HG03097 (cell line): ENCODE measurements at regions not wholly inside any gene's neighbourhood (a gene's known extent, or its start where the extent isn't known, plus 50 kb on each side); places are given as distances from the start of the nearest gene placed in this dataset.
"Not testable (repeated sequence)": the region's sequence is repeated elsewhere in the genome, so short reads cannot be mapped to it uniquely, and the experiment has no call there.

Experiments used
- ATAC-seq: cut with Tn5 transposase; IDR thresholded peaks from one replicate; pipeline ENCODE4 v1.9.1; 2021; ENCODE audit not compliant: unreplicated experiment, low FRiP score

DNA sequence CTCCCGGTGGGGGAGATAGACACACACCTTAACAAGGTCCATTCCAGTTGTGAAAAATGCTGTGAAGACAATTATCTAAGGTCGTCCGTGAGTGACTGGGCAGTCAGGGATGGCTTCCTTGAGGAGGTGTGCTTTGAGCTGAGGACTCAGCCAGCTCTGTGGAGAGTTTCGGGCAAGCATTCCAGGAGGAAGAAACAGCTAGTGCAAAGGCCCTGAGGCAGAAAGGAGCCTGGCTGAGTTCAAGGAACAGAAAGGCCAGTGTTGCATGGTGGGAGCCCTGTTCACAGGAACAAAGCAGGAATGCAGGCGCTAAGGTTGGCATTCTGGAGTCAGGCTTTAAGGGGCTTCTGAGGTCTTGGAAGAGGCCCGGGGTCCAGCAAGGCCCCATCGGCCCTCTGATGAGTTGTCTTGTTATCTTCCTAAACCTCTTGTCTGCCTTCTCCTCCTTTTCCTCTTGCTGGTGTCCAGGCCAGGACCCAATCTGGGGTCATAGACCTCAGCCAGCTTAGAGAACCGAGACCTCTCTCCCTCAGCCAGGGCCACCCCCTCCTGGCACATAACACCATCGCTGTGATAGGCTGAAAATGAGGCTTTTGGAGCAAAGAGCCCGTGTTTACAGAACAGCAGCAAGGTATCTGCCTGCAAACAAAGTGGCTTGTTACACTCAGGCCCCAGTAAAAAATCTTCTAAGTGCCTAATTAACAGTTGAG, 270.2 kb upstream of the MVB12B start:
- ATAC-seq: no peak

DNA sequence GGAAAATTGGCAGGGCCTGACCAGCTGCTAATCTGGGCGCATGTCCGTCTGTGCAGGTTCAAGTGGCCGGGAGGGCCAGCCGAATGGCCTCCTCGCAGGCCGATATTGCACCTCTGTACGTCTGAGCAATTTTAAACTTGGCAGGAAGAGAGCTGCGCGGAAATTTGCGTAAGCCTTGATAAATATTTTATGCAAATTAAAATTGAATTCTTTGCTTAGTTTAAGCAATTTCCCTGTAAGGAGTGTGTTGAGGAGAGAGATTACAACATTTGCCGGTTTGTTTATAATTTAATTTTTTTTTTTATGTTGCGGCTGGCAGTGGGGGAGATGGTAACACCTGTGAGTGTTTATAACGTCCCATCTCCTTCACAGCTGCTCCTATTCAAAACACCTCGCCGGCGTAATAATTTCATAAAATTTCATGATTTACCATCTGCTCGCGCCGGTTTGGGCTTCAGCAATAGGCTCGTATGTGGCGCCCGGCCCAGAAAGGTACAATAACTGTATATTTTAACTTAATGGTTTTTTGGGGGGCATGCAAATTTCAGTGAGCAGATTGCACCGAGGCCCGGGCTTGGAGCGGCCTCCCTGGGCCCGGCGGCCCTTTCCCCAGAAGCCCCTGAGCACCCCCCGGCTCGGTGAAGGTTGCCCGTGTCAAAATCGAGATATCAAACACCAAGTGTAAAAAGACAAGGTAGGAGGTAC, 269.4 kb upstream of the MVB12B start:
- no peak for ATAC-seq

DNA sequence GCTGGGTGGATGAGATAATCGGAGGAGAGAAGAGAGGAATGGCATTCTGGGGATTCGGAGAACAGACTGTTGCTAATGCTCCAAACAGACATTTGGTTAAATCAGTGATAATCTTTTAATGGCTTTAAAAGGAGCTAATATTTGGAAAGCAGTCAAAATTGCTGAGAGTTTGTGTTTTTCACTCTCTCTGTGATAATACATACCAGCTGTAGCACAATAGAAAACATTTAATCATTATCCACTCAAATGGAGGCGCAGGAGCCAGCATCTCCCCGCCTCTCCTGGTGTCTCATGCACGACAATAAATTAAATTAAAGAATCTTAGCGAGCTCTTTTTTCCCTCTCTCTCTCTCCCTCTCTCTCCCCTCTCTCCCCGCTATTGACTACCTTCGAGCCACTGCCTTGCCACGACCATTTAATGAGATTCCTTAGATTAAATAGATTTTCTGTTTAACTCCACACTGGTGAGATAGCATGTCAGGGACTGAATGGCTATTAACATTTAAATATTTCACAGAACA, 268.6 kb upstream of the MVB12B start:
- ATAC-seq: no peak

DNA sequence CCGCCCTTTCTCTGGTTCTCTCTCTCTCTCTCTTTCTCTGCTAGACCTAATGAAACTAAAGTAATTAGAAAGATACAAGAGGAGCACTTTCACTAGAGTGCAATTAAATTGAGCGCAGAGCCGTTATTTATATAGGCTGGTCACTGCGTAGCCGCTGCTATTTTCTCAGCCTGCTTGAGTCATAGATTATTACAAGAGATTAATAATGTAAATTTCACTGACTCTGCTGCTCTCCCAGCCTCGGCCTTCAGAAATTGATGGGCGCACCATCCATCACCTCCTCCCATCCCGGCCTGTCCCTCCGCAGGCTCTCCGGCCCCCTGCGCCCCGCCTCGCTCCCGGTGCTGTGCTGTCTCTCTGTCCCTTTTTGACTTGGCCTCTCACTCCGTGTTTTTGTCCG, 268.0 kb upstream of the MVB12B start:
- no peak for ATAC-seq

DNA sequence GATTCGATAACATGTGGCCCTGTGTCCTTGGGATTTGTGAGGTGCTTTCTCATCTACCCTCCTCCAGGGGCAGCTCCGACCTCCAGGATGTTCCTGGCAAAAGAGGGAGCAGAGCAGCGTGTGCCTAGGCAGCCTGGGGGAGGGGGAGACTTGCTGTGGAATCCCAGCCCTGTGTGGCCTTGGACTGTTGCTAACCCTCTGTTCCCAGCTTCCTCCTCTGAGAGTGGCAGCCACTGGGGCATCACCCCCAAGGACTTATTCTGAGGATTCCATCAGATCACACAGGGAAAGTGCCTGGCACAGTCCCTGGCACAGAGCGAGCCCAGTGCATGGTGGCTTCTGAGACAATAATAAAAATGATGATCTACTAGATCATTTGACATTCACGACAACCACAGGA, 265.1 kb upstream of the MVB12B start:
- no peak for ATAC-seq

DNA sequence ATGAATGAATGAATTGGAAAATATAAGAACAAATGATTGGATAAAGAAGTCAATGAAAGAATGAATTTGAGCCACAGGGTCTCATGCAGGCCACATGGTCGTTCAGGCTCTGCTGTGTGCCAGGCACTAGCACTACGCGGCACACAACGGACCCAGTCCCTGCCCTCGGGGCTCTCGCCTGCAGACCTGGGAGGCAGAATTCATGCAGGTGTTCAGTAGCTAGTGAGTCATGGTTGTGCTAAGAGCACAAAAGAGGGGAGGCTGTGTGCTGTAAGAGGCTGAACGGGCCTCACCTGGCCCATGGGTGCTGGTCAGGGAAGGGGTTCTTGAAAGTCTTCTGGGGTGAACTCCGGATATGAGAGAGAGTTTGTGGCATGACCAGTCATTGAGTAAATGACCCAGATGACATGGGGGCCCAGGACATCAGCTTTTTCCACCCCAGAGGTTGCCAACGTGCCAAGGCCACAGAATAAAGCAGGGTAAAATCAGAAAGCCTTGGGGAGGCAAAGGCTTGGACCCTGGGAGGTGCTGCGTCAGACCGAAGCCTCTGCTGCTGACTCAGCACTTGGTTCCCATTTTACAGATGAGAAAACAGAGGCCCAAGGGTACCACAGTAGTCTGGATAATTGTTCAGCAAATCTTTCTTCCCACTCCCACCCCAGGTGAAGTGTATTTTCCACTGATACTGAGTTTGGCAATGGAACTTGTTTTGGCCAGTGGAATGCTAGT, 264.3 kb upstream of the MVB12B start:
- no peak for ATAC-seq

DNA sequence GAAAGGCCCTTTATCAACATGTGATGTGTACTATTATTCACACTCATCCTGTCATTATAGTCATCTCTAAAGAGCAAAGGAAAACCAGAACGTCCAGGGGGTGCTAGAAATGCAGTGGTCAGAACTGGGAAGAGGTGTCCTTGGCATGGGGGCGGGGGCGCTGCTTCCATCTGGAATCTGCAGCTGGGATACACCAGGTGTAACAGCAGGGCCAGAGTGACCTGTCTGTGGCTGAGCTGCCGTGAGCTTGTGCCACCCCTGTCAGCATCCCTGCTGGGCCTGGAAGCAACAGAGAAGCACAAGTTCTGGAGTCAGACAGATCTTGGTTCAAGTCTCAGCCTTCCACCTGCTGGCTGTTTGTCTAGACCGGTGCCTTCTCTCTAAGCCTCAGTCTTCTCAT, 263.3 kb upstream of the MVB12B start:
- no peak for ATAC-seq

DNA sequence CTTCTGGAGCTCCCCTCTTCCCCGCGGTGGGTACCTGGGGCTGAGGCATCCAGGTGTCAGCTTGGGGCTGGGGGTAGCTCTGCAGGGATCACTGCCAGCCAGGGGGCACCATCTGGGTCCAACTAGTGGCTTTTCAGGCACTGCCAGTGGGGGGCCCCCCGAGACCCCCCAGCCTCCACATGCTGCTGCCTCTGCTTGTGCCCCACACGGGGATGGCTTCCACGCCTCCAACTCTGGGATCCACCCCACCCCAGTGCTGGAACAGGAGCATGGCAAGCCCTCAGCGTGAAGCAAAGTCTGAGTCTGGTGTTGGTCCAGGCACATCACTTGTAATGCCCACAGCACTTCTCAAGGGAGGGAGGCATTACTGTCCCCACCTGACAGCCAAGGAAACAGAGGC, 260.5 kb upstream of the MVB12B start:
- ATAC-seq: no peak

DNA sequence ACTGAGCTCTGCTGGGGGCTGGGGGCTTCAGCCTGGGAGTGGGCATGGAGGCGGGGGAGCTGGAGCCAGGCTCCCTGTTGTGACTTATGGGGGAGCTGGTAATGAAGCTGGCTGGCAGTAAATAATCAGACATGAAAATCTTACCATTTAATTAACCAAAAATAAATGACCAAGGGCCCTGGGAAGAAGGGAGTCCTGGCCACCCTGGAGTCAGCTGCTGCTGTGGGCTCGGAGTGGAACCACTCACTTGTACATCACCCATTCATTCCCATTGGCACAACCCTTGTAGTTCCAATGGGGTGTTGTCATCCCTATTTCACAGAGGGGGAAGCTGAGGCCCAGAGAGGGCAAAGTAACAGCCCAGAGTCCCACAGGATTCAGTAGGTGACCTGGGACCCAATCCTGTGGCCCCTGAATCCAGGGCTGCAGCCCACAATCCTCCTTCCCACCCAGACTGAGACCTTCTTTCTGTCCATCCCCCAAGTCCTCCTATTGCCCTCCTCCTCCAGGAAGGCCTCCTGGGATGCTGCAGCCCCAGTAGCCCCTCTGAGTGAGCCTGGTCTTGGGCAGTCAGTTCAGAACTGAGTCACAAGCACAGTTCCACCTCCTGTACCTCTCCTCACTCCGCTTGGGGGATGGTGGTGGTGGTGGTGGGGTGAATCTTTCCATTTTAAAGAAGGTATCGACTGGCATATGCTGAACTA, 259.4 kb upstream of the MVB12B start:
- no peak for ATAC-seq

DNA sequence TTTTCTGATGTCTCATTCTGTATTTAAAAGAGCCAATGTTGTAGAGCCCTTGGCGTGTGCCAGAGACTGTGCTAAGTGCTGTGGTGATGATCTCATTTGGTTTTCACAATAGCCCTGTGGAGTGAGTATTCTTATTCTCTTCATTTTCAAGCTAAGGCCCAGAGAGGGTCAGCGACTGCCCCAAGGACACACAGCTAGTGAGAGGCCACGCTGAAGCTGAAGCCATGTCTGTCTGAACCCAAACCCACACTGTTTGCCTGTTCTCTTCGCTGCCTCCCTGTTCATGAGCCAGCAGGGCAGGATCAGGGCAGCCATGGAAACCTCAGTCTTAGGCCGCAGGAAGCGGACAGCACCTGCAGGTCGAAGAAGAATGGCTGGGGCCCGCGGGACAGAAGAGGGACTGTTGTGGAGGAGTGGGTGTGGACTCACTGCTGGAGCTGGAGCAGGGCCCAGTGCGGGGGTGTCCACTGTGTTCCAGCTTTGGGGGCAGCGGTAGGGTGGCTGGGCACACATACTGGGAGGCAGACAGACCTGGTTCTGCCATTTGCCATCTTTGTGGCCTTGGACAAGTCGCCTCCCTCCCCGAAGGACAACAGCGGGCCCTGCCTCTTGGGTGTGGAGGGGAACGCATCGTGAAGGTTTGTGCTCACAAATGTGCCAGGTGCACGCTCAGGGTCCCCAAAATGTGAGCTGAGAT, 257.9 kb upstream of the MVB12B start:
- no peak for ATAC-seq

DNA sequence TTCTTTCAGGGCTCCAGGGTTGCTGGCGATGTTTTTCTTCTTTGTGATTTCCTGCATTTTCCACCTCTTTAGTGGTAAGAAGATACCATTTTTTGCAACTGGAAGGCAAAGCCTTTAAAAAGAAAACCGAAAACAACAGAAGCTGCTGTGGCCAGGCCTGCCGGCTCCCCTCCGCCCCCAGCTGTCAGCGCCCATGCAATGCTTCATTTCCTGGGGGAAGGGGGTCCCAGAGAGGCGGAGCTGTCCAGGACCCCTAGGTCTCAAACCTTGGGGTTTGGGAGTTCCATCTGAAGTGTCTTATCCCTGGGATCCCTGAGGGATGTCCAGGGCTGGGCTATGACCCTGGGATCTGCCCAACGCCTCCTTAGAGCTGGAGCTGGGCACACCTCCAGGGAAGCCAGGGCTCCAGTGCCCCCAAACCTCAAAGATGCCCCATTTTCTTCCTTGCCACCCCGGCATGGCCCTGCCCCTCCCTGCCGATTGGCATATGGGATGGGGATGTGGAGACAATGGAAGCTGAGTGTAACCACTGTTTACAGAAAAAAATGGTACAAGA, 257.2 kb upstream of the MVB12B start:
- ATAC-seq: no peak

DNA sequence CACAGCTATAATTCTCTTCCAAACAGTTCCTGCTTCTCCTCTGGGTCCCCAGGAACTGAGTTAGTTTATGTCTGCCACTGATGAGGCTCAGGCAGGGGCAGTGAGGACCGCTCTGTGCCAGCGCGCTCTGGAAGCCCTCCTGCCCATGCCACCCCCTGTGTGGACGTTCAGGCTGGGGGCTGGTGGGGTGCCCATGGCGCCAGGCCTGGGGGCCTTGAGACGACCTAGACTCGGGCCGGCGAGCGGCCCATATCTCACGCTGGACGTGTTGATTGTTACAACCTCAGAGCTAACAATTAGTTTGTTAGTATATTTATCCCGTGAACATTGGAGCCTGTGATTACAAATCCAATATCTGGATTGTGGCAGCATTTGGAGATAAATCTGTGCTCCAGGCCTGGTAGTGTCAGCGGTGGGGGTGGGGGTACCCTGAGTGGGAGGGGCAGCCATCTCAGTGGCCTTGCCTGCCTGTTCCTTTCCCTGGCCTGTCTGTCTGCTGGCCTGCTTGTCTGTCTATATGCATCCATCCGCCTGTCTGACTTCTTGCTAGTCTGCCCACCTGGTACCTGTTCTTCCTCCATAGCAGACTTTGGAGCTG, 256.5 kb upstream of the MVB12B start:
- no peak for ATAC-seq

DNA sequence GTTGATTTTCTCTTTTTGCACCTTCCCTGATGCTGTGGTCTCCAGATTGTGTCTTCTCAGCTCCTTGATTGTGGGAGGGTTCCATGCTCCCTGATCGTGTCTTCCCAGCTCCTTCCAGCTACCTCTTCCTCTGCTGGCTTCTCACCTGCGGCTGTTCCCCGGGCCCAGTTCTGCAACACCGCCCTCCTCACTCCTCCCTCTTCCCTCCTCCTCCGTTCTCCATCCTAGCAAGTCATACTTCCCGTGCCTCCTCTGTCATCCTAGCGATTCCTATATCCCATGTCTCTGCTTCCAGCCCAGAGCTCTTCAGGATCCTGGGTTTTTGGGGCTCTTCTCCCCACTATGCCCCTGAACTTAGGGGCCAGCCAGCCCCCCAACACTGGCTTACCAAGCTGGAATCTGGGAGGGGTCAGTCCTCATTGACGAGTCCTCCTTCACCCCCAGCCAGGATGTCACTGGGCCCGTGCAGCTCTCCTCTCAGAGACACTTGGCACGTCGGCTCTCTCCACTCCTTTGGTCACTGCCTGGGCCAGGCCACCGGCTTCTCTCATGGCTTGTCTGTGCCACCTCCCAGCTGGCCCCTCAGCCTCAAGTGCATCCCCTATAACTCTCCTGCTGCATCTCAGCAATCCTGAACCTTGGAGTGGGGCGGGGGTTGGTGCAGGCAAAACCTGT, 255.4 kb upstream of the MVB12B start:
- ATAC-seq: no peak

DNA sequence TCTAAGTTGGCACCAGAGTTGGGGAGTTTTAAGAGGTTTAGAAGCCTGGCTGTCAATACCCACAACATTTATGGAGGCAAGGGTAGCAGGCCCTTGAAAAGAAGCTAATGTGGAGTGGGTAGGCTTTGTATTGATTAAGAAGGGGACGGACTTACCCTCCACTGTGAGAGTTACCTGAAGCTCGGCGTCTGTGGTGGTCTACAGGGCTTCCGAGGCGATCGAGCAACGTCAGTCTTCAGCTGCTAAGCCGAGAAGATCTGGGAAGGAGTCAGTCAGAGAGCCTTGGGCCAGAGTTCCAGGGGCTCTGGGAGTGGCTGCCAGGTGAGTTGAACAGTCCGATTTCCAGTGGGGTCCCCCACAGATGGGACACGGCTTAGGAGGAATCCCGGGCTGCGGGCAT, 249.0 kb upstream of the MVB12B start:
- not testable (repeated sequence) for ATAC-seq

DNA sequence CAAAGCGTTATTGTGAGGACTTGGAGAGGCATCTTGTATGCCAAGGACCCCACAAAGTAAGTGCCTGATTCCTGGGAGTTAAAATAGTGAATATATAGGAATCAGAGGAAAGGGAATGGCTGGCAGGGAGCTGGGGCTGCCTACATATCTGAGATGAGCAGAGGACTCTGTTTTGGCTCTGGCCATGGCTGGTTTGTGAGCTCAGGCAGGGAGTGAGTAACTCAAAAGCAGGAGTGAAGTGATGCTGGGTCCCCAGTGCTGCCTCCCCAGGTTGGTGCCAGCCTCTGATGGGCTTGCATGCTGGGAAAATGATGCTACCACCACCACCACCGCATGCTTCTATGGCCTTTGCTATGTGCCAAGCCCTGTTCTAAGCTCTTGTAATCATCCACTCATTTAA, 246.0 kb upstream of the MVB12B start:
- no peak for ATAC-seq

DNA sequence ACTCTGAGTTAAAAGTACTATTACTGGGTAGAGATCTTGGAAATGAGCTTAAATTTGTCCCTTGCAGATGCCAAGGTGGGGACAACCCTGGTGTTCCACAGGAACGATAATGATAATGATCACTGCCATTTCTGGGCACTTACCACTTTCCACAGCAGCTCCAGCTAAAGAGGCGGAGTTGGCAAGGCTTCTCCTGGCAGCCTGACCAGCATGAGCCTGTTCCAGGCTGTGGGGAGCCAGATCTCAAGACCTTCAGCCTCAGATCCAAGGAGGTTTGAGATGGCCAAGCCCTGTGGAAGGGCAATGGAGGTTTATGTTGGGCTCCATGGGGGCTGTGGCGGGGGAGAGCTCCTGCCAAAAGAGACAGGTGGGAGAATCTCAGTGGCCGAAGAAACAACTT, 244.9 kb upstream of the MVB12B start:
- ATAC-seq: no peak

DNA sequence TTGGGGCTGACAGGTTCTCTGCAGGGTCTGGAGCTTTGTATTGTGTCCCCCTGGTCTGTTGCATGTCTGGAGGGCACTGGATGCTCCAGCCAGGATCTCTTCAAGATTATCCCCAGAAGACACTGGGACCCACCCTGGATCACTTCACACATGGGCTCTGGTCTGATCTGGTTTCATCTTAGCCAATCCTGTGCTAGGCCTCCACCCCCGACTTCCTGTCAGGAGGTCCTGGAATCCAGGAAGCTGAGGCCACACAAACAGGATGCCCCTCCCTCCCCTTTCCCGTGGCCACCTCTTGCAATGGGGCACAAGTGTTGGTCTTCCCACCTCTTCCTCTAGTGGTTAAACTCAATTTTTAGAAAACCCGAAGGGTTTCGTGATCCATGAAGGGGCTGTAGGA, 242.6 kb upstream of the MVB12B start:
- ATAC-seq: no peak

DNA sequence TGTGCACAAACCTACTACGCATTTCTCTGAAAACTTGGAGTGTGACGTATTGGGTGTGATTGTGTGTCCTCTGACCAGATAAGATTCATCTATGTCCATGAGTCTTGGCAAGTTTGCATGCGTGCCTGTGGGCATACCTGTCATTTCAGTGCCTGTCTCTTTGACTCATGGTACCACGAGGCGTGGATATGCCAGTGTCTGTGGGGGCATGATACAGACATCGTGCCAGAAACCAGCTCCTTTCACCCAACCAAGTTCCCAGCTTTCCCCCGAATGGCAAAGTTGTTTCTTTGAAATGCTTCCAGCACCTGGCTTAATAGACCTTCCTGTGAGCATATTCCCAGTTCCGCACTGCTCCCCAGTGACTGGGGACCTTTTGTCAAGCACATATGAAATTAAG, 241.9 kb upstream of the MVB12B start:
- ATAC-seq: no peak

DNA sequence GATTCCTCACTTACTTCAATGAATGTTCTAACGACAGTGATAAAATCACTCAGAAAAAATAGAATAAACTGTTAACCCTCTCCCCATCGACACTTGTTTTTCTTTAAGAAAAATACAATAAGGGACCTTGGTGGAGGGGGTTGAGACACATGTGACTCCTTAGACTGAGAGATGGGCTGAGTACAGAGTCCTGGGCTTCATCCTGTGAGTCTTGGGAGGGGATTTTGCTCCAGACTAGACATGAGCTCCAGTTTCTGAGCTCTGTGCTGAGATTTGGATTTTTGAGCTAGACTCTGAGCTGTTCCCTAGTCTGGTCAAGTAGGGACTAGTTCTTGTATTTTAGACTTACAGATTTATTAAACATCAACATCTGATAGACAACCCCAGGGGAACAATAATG, 241.5 kb upstream of the MVB12B start:
- ATAC-seq: no peak
